IPS-NIHi7 (cell line): ENCODE measurements at regions not wholly inside any gene's neighbourhood (a gene's known extent, or its start where the extent isn't known, plus 50 kb on each side); places are given as distances from the start of the nearest gene placed in this dataset.
"Not testable (repeated sequence)": the region's sequence is repeated elsewhere in the genome, so short reads cannot be mapped to it uniquely, and the experiment has no call there.

Source experiments
- DNase-seq: peaks from one replicate; pipeline ENCODE4 v3.0.0; 2012; ENCODE audit warnings: mixed read lengths; ENCODE audit errors: extremely low spot score

DNA sequence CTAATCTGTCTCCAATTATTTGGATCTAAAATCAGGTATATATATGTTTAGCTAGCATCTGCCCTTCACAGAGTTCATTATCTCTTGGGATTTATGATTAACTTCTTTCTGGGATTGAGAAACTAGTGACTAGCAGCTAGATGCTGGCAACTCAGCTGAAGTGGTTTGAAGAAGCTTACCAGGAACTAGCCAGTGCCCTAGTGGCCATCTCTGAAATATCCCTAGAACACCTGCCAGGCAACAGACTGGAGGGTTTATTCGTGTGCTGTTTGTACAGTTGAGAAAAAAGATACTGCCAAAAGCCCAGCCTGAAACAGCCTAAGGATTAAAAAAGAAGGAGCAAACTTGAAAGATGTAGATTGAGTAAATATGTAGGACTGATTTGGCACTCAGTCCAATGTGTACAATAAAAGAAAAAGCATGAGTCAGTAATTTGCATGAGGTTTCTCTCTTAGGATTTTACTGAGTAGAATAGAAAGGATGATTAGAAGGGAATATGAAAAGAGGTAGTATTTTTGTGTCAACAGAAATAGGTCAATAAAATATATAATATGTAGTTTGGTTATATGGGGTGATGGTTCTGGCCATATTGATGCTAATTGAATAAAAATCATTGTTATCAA is 1144.6 kb upstream of the ADGRL2 start:
- peak; percentile 60 for DNase-seq

DNA sequence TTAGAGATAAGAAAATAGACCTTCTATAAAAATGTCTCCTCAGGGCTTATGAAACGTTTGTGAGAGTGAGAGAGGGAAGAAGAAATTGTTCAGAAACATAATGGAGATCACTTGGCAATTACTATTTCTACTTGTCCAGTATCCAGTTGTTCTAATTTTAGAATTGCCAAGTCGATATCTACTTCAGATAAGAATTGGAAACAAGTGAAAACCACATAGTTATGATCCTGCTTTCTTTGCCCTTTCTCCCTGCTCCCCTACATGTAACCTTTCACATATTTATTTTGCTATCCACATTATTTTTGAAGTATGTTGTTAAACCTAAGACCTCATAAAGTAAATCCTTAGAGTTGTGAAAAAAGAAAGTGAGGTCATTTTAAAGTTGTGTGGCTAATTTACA is 1154.7 kb upstream of the ADGRL2 start:
- DNase-seq = no peak

DNA sequence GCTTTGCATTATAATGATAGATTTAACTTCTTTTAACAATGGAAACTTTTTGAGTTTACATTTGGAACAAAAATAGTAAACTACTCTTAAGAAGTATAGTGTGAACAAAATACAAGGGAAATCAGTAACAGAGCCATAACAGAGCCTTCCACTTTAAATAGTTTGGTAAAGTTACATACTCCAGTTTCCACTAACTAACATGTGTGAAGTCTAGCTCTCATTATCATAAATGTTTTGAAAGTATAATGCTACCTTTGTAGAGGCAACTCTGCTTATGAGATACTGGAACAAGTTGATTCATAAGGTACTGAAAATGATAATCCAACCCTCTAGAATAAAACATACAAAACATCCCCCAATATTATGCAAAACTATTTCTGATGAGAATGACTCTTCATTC is 1155.1 kb upstream of the ADGRL2 start:
- DNase-seq = no peak

DNA sequence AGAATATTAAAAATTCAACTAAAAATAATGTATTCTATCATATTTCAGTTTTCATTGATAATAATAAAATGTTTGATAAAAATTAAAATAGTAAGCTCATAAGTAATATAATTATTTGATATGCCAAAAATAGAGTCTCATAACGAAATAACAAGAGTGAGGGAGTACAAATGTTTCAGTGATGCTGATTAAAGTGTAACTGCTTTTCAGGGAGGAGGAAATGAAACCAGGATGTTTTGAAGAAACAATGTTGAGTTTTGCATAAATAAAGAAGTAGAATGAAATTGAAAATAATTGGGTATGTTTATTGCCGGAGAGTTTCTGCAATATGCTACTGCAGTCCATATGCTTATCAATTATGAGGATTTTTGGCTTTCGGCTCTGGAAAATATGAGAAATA is 1159.8 kb upstream of the ADGRL2 start:
- DNase-seq = no peak

DNA sequence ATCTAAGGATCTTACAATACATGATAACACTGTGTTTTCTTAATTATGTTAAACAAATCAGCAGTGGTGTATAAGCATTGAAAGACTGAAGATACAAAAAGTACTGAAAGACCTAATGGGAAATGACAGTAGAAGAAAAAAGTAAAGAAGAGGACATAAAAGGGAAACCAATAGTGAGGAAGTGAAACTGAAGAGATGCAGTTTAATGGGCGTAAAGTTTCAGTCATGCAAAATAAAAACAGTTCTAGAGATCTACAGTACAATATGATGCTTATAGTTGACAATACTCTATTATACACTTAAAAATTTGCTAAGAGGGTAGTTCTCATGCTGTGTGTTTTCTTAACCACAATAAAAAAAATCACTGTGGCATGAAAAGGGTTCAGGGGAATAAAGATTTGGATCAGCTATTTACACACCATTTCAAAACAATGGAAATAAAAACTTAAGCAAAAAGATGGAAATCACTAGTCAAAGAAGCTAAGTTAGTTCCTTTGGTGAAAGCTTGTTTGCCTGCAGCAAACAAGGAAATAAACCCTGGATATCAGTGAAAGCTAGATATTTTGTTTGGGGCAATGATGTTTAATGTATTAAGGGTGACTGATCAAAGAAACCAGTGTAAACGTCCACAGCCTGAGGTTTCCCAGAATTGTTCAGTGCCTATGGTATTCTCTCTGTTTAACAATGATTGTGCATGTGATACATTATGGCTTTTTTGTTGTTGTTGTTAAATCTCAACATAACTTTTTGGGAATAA is 1160.8 kb upstream of the ADGRL2 start:
- DNase-seq = no peak

DNA sequence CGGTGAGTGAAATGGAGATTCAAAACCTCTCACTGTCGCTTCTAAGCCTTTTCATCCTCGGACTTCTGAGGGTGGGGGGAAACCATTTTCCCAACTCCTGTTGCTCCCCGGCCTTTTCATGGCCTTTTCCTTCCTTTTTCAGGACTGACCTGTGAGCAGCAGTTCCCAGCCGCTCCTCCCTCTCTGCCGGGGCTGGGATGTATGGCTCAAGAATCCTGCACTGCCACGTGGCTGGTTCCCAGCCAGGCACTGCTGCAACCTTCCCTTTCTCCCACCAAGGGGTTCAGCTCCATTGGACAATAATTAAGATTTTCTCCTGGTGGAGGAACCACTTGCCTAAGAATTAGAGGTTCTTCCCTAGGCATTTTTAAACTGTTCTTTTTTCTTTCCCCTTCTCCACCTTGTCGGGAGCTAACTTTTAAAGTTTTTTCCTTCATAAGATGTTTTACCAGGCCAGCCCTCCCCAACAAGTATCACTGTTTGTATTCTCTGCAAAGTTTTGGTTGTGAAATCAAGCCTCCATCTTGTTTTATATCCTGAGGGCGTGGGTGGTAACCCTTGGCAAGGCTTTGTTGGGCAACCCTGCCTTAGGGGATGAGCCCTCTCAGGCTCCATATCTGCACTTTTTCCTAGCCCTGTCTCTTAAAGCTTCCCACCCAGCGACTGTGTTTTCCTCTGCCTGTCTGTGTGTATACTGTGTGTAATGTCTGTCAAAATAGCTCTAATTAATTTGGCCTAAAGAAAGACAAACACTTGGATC is 1166.6 kb upstream of the ADGRL2 start:
- peak; percentile 13 for DNase-seq

DNA sequence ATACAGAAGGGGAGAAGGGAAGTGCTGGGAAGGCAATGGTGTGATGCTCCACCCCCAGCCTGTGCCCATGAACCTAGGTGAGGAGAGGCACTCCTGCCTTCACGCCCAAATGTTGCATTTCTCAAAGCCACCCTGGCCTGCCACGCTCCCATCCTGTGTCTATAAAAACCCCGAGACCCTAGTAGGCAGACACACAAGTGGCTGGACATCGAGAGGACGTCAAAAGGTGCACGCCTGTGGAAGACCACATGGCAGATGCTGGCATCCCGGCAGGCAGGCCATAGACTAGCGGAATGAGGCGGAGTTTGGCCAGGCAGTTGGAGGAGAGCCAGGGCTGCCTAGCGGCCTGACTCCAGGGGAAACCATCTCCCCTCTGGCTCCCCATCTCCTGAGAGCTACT is 1168.5 kb upstream of the ADGRL2 start:
- DNase-seq = no peak

DNA sequence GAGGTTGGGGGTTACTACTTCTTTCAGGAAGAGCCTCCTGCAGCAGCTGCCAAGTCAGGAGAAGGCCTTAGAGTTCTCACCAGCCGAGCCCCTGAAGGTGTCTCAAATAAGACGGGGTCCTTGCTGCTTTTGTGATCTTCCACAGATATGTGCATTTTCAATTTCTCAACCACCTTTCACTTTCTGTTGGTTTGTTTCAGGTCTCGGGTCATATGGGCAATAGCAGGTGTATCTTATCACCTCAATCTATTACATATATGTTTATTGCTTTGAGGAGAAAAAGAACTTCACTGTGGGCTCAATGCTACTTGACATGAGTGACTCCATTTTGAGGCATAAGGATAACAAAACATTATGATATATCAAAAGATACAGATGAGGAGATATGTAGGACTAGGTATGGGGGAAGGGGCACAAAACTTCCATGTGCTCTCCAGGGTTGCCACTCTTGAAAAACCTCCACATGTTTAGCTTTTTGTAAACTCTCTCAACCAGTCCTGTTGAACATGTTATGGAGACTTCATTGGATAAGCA is 1171.4 kb upstream of the ADGRL2 start:
- DNase-seq = no peak

DNA sequence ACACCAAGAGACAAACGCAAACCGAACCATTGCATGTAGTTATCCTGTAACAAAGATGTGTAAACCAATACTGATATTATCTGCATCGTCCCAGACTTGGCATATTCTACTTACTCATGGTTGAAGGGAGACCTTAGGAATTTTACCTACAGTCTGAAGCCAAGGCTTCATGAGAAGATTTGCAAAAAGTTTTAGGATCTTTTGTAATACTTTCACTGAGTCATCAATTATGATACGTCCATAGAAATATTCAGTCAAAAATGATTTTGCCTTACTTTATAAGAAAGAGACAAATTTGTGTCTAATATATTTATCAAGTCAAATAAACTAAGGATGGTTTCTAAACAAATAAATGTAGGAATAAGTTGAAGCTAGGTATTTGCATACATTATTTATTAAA is 1176.1 kb upstream of the ADGRL2 start:
- no peak for DNase-seq

DNA sequence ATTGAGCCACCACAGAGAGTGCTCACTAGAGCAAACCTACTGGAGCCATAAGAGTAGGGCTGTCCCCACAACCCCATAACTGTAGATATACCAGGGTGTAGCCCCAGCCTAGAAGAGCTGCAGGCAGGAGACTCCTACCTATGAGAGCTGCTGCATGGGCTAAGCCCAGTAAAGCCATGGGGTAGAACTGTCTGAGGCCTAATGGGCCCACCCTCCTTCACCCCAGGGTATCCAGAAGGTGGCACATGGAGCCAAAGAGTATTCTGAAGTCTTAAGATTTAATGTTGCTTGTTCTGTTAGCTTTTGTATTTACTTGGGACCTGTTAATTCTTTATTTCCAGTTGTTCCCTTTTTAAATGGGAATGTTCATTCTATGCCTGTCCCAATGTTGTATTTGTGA is 1193.7 kb upstream of the ADGRL2 start:
- no peak for DNase-seq

DNA sequence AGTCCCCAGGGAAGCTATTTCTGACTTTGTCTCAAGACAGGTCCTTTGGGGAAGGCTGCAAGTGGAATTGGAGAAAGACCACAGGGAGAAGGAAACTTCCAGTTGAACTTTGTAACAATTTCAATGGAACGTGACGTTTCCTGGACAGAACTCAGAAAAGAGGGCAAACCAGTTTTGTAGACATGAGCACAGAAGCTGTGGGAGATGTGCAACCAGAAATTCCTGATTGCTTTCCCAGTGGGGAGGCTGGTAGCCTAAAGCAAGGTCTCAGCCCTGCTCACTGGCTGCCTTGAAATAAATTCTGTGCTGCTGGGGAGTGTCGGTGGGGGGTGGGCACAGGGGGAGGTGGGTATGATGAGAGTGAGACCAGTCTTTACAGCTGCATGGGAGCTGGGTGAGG is 1206.7 kb upstream of the ADGRL2 start:
- DNase-seq = no peak

DNA sequence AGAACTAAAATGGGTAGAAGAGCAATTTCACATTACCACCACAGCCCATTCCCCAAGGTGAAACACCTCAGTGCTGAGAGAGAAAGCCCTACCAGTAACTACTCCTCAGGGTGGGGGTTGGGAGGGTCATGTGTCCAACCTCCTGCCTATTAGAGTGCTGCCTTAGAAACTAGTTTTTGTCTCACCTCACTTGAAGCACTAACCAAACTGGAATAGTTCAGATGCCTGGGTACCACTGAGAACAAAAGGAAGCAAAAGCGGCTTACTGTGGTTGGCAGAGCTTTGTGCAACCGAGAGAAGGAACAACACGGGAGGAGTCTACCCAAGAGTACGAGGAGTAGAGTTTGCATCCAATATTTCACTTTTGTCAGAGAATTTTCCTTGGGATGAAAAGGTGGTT is 1207.5 kb upstream of the ADGRL2 start:
- DNase-seq = no peak

DNA sequence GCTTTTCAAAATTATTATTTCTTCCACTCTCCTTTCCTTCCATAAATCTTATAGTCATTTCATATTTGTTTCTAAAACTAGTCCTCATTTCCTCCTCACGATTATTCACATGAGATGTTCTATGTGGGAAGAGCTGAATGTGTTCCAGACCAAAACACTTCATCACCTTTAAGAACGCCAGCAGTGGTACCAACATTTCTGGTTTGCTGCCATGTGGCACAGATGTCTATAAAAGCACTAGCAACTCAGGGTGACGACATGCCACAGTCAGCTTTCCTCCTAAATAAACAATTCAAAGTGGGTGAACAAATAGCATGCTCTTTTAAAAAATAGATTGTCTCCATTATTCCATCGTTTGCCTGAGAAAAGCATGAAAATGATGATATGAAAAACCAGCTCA is 1217.8 kb upstream of the ADGRL2 start:
- no peak for DNase-seq

DNA sequence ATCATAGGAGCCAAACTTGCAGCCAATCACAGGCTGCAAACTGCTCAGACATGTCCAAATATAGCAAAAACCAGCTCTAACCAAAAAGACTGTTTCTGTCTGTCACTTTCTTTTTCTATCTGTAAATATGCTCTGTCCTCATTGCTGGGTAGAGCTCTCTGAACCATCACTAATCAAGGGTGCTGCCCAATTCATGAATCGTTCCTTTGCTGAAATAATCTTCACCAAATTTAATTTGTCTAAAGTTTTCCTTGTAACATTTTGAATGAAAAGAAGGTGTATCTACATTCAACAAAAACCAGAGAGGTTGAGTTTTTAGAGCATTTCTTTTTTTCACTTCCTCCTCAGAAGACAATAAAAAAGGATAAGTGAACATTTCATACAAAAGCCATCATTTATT is 1221.7 kb upstream of the ADGRL2 start:
- DNase-seq = no peak

DNA sequence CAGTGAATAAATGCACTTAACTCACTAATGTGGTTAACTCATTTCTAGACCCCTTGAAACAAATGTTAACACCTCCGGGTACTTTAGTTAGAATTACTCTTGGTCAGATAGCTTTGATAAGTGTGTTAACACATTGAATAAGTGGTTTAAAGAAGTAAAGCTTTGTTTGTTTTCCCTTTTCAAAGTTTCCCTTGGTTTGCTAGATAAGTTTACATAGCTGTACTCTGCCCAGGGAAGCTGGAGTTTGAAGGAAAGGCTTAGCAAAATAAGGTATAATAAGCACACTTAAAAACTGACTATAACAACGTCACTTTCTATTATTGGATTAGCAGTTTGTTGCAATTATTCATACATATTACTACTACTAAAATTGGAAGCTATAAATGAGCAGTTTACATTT is 1233.9 kb upstream of the ADGRL2 start:
- no peak for DNase-seq

DNA sequence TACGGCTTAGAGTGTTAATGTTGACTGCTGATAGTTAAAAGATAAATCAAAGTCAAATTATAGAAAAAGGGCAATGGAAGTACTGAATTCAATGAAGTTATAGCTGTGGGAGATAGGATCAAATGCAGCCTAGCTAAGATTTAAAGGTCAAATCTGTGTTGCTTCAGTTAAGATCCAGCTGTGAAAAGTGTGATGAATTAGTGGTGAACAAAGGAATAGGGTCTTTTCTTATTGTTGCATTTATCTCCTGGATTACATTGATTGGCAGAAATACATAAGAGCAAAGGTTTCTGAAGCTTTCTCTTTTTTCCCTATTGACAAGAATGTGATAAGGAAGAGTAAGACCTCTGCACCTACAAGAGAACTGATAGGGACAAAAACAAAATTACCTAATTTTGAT is 1234.6 kb upstream of the ADGRL2 start:
- no peak for DNase-seq

DNA sequence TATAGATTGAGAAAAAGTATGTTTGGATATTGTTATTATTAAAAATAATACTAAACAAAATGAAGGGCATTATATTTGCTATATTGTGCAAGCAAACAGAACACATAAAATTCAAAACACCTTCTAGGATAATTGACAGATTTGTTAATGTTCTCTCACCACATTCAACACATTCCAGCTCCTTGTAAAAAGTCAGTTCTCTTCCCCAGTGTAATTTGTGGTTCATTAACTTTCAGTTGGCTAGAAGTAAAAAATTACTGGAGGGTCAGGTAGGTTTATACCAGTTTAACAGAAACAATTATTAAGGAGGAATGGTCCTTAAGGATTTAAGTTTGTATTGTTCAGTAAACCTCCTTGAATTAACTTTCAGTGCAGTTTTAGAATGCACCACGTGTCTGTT is 1235.3 kb upstream of the ADGRL2 start:
- DNase-seq = no peak

DNA sequence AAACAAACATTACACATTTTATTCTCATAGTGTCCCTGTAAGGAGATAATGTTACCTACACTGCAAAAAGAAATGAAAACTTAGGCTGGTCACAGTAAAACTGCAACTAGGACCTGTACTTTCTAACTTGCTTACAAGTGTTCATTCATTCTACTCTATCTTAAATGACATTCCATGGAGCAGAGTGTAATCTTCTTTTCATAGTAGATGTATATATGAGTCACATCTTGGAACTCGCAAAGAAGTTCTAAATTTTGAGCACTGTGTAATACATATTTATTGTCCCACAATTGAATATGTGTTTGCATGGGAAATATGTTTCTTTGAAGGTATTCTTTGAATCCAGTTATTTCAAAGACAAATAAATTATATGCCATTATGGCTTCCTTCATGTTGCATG is 1258.5 kb upstream of the ADGRL2 start:
- no peak for DNase-seq

DNA sequence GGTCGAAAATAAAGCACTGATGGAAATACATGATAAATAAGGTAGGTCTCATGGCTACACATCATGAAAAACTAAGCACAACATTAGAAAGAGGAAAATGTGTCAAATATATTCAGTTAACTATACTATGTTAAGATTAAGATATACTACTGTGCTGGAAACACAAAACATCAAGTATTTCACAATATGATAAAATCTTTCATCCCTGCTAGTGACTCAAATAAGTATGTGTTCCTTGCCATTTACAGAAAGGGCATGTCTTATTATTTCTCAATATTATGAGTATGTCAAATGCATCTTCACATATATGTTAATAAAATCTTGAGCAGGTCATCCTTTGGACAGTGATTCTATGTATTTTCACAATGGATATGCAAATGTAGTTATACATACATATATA is 1260.1 kb upstream of the ADGRL2 start:
- DNase-seq = no peak

DNA sequence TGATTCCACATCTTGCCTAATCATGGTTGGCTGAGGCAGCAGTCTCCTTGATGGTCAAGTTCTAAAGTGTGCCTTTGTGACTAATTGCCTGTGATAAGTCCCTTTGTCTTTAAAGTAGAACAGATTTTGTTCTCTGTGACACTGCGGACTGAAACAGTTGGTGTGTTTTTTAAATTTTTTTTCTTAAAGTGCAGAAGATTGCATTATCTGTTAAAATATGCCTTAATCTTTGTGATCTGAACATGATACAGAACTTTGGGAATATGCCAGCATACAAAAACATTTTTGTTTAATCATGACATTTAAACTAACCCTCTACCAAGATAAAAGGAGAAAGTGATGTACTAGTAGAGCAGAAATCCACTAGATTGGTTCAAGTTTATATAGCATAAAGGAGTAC is 1260.6 kb upstream of the ADGRL2 start:
- DNase-seq = no peak

DNA sequence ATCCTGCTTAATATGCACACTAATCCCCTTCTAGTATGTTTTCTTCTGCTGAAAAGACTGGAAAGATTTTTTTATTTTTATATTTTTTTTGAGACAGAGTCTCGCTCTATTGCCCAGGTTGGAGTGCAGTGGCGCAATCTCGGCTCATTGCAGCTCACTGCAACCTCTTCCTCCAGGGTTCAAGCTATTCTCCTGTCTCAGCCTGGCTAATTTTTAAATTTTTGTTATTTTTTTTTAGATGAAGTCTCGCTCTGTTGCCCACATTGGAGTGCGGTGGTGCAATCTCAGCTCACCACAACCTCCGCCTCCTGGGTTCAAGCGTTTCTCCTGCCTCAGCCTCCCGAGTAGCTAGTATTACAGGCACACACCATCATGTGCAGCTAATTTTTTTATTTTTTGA is 1261.4 kb upstream of the ADGRL2 start:
- DNase-seq = not testable (repeated sequence)

DNA sequence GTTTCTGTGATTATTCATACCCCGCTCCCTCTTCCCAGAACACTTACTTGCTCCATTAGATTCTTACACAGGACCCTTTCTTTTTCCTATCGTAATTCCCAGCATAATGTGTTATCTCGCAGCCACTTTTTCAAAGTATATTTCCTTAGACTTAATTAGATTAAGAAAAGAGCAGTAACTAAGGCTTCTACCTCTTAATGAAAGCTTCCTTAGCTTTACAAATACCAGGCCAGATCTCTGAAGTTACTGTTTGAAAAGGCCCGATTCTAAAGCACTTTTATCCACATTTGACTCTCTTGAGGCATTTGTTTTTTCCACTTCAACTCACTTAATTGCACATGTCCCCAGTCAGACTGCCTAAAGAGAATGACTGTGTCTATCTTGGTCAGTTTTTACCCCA is 1264.3 kb upstream of the ADGRL2 start:
- DNase-seq = no peak

DNA sequence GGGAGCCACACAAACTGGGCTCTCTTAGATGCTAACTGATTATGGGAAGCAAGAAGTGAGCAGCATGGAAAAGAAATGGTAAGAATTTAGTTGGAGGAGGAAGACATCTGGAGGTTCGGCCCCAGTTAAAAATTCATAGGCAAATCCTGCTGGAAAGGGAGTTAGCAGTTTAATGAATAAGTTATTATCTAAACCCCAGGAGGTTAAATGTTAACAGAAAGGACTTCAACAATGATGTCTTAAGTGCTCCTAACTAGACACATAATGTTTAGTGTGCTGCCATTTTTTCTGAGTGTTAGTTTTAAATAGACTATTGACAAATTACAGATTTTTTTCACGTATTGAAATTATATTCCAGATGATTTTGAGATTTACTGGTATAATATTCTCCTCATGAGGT is 1265.3 kb upstream of the ADGRL2 start:
- no peak for DNase-seq
